HL-60 (cell line): ENCODE measurements at regions not wholly inside any gene's neighbourhood (a gene's known extent, or its start where the extent isn't known, plus 50 kb on each side); places are given as distances from the start of the nearest gene placed in this dataset.

Source experiments
- DNase-seq, 2 experiments: peaks; one replicate each; pipeline ENCODE4 v3.0.0-alpha.2; 2010 to 2020; ENCODE audit warnings: low read depth in 1 of 2, low spot score in 1 of 2
- H3K27ac ChIP-seq: fragments of 250-450 bp; sonication (Bioruptor Pico); replicated peaks from 2 replicates; pipeline ENCODE4 v1.5.1; 2020; ENCODE audit warnings: mild to moderate bottlenecking, moderate library complexity
- H3K27me3 ChIP-seq: fragments of 250-450 bp; sonication (Bioruptor Pico); 2 replicates; pipeline ENCODE4 v1.5.1; 2021; ENCODE audit warnings: mild to moderate bottlenecking, moderate library complexity; ENCODE audit not compliant: insufficient read depth, poor library complexity, severe bottlenecking
- H3K4me3 ChIP-seq: replicated peaks from 2 replicates; pipeline ENCODE4 v1.5.1; 2011; ENCODE audit warnings: mild to moderate bottlenecking, control low read depth, low read length; ENCODE audit not compliant: insufficient read depth
- CTCF ChIP-seq: IDR thresholded peaks from one replicate; pipeline ENCODE4 v1.5.1; 2011; ENCODE audit warnings: low read length, control low read depth, inconsistent platforms; ENCODE audit not compliant: insufficient read depth
- GABPA ChIP-seq: IDR thresholded peaks from 2 replicates; pipeline ENCODE4 v1.6.1; 2012; ENCODE audit warnings: low read depth
- POLR2AphosphoS5 ChIP-seq: IDR thresholded peaks from 2 replicates; pipeline ENCODE4 v1.6.1; 2012; ENCODE audit warnings: low read depth
- REST ChIP-seq: IDR thresholded peaks from 2 replicates; pipeline ENCODE4 v1.6.1; 2012; ENCODE audit warnings: low read depth; ENCODE audit not compliant: insufficient replicate concordance
- SPI1 ChIP-seq: IDR thresholded peaks from 2 replicates; pipeline ENCODE4 v1.6.1; 2012; ENCODE audit warnings: low read depth, mild to moderate bottlenecking, borderline replicate concordance

DNA sequence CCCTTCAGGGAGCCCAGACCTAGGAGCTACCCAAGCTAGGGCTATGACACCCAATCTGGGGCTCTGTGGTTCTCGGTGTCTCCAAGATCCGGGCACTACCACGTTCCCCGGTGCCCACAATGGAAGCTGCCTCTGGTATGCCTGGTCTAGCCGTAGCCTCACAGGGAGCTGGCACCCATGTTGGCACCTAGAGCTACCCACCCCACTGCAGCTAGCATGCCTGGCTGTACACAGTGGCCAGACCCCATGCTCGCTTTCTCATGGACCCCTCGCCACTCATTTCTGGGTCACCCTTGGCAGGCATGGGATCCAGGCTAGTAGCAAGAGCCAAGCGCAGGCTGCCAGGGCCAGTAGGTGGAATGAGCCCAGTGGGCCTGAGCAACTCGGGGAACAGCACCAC, 109.0 kb downstream of the CYLC2 start:
- Histone ChIP-seq H3K27me3 (no peaks in the 10 kb centered on the region), H3K4me3 (no peak overlapping the region), H3K27ac (no peak overlapping the region)
- no peak for DNase-seq
- TF ChIP-seq GABPA, result no peak
- TF ChIP-seq POLR2AphosphoS5, result no peak
- no peak for TF ChIP-seq REST
- no peak for TF ChIP-seq SPI1
- TF ChIP-seq CTCF, result no peak

DNA sequence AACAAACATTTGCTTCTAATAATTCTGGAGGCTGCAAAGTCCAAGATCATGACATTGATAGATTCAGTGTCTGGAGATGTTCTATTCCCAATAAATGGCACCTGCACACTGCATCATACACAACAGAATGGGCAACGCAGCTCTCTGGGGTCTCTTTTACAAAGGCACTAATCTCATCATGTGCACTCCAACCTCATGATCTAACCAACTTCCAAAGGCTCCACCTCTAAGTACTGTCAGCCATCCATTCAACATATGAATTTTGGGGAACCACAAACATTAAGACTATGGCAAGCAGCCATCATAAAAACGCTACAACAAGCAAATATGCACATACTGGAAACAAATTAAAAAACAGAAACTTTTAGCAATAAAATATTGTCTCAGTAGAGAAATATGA, 121.1 kb downstream of the CYLC2 start:
- no peak for DNase-seq
- TF ChIP-seq CTCF (no peak), GABPA (no peak), REST (no peak), SPI1 (no peak), POLR2AphosphoS5 (no peak)
- Histone ChIP-seq H3K27ac (no peak overlapping the region), H3K27me3 (no peaks in the 10 kb centered on the region), H3K4me3 (no peak overlapping the region)

DNA sequence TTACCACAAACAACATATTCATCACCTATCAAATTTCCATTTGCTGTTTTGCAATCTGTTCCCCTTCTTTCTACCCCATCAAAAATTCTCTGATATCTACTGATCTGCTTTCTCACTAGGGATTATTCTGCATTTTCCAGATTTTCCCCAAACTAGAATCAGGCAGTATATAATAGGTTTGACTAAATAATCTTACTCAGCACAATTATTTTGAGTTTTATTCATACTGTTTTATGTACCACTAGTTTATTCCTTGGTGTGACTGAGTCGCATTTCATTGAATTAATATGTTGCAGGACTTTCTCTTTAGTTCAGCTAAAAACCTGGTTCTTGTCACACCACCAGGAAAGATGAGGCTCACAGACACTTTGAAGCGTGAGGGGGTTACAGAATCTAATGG, 131.4 kb downstream of the CYLC2 start:
- Histone ChIP-seq H3K27me3 (no peaks in the 10 kb centered on the region), H3K27ac (no peak overlapping the region), H3K4me3 (no peak overlapping the region)
- no peak for DNase-seq
- TF ChIP-seq GABPA (no peak), REST (no peak), CTCF (no peak), POLR2AphosphoS5 (no peak), SPI1 (no peak)
